Stimulated activated CD8-positive, alpha-beta memory T cell treated with anti-CD3 and anti-CD28 coated beads, Interleukin-12 subunit alpha, Interleukin-12 subunit beta, amount 100 ng/mL, for 1 hour (primary cell): ENCODE measurements at regions not wholly inside any gene's neighbourhood (a gene's known extent, or its start where the extent isn't known, plus 50 kb on each side); places are given as distances from the start of the nearest gene placed in this dataset.
"Not testable (repeated sequence)": the region's sequence is repeated elsewhere in the genome, so short reads cannot be mapped to it uniquely, and the experiment has no call there.

ENCODE experiments used
- DNase-seq: peaks from one replicate; pipeline ENCODE4 v3.0.0-alpha.2; 2020; ENCODE audit warnings: low read depth

DNA sequence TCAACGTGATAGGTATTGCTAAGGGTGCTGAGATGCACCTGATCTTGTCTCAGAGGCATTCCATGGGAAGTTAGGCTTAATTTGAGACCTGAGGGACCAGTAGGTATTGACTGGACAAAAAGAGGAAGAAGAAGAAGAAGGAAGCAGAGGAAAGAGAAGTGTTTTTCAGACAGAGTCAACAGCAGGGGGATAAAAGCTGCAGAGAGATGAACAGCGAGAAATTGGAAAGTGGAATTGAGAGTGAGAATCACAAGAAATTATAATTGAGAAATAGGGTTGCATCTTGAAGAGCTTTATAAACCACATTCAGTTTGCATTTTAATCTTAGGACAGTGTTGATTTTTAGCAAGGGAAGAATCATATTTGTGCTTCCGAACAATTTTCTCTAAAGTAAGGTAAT lies 254.0 kb downstream of the CD83 start:
- no peak for DNase-seq

DNA sequence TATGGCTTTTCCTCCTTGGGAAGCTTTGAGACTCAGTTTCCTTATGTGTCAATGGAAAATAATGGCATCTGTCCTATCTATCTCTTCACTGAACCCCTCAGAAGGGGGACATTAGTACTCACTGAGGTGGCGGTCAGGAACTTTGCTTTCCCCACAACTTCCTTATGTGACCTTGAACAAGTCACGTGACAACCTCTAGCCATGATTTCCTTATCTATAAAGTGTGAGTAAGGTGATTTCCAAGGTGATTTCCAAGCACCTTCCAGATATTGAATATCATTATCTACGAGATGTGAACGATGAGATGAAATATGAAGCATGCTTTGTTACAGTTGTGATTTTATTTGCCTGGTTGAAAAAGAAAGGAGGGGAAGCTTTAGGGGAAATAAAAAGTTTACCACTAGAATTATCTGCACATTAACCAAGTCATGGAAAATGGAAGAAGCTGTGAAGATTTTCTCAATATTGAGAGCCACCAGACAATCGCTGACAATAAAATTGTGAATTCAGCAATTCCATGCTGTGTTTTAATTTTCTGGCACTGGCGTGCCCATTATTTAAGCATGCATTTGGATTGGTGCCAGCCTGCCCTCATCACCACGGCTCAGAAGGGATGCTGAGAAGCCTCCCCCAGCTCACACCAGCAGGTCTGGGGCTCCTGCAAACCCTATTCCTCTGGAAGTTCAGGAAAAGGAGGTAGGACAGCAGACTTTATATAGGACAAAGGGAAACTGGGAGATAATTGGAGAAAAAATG lies 255.3 kb downstream of the CD83 start:
- no peak for DNase-seq

DNA sequence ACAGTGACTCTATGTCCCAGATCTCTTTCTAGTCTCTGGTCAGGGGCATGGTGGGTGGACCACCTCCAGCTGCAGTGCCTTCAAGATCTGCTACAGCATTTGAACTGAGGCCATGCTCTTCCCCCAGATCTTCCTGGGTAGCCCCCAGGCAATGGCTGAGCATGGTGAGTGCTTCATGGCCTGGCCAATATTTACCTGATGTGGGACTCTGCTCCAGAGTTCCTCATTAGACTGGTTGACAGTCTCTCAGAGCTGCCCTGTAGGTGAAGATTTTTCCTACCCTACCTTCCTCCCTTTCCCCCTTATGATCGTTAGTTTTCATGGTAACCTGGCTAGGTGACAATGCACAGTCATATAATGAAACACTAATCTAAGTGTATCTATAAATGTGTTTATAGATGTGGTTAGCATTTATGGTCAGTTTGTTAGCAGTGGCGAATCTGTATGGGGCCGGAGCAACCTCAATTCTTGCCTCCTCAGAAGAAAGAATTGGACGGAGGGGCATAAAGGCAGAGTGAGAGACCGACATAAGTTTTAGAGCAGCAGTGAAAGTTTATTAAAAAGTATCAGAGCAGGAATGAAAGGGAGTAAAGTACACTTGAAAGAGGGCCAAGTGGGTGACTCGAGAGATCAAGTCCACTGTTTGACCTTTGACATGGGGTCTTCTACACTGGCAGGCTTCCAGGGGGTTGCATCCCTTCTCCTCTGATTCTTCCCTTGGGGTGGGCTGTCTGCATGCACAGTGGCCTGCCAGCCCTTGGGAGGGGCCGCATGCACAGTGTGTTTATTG lies 256.3 kb downstream of the CD83 start:
- DNase-seq: no peak

DNA sequence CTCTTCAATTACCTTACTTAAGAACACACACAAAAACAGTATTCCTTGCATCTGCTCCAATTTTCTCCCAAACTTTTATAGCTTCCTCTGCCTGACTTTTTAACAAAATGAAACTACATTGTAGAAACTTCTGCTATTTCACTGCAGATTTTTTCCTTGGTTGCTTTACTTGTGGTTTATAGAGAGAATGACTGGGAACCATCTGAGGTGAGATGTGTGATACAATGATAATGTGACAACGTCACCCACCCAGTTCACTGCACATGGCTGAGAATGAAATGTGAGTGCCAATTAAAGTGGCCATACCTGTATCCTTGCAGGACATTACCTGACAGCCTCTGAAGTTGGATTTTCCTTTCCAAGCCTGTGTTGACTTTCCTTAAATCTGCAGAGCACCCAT lies 258.4 kb downstream of the CD83 start:
- DNase-seq: no peak

DNA sequence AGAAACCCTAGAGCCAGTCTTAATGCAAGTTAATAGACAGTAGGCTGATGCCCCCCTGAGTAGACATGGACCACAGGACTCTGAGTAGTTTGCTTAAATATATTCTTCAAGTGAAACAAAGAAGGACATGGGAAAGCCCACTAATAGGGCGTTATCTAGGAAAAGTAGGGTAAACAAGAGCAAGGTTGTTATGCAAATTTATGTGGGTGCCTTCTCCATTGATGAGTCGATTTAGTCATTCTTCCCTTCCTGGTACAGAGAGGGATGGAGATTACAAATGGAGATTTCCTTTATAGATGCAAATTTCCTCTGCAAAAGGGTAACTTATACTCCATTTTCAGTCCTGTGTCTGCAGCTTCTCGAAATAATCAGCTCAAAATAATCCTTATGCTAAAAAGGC lies 262.0 kb downstream of the CD83 start:
- DNase-seq: no peak

DNA sequence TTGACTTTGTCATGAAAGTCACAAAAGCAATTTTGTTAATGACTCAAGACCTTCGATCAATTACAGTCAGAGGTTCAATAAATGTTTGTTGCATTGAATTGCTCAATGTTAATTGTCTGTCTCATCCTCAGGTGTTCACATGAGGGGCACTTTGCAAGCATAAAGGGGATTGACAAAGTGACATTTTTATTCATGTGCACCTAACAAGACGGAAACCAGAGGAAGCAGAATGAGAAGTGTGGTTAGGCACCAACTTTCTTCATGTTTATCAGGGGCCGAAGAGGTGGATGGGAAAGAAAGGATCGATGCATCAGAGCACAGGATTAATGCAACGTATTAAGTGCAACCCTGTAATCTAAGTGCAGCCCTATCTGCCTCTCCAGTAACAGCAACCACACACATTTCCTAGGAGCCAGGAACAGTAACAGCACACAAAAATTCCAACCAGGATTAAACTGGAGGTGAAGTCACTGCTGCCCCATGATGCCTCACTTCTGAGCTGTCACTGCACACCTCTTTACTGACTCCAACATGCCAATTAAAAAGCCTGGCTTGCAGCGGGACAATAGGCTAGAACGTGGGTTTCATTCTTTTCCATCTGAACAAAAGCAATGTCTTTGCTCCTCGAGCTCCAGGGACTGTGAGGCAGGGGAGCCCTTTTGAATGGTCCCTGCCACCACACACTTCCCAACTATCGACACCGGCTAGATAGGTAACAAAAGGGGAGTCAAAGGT lies 262.7 kb downstream of the CD83 start:
- DNase-seq: no peak

DNA sequence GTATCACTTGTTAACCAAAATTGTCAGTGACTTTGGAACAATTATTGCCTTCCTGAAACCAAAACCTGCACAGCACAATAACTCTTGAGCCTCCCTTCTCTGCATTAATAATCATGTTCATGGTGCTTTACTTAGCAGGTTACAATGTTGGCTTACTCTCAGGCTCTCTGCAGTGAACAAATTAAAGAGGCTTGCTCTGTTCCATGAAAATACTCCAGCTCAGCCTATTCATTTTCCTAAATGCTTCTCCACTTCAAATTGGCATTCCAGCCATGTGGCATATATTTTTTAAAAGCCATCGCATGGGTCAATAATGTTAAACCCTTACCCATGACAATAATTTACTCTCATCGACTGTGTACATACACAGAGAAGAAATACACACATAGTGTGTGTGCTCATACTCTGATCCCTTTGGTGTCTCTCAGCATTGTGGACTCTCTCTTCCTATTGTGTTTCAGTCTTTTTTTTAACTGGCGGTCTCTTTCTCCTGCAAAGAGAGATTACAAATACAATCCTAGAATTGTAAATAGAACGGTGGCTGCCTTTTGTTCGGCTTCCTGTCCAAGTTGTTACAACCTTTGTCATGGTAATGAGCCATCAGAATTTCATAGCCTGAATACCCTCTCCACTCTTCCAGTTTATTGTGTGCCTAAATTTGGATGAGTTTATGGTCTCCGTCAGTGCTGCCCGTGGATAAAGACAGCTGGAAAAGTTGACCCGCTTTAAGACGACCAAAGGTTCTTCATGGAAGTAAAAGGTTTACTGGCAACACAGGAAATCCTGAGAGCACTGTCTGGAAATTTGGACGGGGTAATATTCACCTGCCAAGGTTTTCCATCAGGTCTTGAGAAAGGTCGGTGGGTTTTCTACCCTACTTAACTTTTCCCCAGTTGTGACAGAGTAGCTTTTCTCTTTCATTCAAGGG lies 263.6 kb downstream of the CD83 start:
- no peak for DNase-seq

DNA sequence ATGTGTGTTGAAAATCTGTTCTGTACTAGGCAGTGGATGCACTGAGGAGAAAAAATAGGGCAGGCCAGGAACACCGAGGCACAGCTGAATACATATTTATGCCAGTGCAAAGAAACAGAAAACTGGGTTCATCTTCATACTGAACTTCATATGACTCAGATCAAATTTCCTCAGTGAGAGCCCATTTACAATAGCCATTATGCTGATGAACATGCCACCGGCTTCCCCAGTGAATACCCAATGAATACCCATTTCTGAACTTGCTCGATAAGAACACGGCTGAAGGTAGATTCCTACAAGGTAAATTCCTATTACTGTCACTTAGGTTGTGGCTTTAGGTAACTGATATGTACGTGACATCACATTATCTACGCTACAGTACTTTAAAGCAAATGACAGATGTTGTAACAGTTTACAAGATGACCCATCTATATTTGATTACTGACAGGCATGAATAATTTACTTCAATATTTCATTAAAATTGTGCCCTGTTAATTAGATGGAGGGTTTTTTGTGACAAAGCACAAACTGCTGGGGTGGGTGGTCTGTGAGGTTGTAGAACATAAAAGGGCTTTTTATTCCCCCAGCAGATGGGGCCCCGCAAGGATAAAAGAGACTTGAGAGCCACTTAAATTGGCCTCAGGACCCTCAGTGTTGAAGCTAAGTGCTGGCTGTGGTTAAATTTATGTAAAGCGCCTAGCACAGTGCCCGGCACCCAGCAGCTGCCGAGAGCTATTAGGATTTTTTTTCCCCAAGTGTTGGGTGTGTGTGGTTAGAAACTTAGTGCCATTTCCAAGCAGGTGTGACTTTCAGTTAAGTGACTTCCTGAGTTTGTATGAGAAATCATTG lies 264.5 kb downstream of the CD83 start:
- no peak for DNase-seq

DNA sequence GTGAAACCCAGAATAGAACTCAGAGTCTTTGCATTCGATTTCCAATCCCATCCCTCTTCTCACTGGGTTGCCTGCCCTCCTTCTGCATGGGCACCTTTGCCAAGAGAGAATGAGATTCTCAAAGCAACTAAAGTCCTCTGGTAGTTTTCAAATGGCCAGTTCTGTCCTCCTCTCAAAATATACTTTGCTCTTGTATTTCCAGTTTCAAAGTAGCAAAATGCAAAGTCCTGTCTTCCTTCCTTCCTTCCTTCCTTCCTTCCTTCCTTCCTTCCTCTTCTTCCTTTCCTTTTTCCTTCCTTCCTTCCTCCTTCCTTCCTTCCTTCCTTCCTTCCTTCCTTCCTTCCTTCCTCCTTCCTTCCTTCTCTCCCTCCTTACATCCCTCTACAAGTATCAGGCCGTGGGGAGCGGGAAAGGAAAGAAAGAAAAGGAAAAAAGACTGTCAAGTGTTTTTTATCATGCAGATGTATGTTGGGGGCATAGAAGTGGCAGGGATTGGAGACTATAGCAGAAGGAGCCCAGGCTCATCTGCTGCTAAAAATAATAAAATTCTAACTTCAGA lies 265.2 kb downstream of the CD83 start:
- DNase-seq: no peak

DNA sequence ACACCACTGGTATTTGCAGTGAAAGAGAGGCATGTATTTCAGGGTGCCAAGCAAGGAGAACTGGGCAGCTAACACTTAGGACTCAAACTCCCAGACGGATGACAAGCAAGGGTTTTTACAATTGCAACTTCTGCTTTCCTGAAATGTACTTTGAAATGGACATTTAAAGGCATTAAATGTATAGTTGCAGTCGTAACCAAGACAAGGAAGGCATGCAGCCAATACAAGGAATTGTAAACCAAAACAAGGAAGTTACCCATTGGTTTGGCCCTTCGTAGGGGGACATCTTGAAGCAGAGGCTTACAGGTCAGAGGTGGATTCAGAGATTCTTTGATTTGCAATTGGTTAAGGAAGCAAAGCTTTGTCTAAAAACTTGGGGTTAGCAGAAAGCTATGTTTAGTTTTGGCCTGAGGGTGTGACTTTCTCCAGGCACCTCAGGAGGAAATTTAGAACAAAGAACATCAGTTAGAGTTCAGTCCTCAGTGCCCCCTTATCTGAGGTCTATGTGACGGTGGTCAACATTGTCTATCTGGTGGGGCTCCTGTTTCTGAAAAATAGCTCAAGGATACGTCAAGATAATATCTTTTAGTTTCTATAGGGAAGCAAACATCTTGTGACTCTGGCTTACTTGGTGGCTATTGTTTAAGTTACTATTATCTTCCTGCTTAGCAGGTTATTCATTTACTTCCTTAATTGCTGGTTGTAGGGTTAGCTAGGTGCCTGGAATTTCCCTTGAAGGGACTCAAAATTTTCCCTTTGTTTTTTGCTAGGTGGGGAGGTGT lies 266.0 kb downstream of the CD83 start:
- no peak for DNase-seq

DNA sequence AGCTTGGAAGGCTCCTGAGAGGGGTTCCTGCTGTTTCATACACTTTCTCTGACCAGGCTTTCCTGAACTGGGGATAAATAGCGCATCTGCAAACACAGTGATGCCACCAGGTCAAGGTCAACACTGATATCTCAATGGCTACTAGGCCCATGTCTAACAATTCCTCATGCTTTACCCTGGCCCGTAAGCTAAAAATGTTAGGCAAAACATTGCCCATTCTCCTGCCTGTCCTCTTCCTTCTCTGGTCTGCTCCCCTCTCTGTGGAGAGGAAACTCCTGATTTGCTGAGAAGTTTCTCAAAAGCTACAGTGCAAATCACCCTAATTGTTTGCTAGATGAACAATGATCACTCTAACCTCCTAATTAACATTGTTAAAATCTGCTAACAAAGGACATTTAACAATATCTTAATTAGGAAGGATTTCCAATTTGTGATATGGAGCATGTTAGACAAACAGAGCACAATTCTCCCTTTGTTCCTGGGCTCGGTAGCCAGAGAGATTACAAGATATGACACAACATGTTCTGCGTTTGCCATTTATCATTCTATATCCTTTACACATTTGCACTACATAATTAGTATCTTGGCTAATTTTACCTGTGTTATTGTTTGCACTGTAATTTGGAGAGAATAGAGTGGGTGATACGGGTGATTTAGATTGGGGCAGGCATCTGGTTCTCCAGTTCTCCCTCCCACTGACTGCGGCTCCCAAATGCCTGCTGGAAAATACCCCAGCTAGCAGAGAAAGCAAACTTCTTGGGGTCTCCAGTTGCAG lies 266.8 kb downstream of the CD83 start:
- no peak for DNase-seq

DNA sequence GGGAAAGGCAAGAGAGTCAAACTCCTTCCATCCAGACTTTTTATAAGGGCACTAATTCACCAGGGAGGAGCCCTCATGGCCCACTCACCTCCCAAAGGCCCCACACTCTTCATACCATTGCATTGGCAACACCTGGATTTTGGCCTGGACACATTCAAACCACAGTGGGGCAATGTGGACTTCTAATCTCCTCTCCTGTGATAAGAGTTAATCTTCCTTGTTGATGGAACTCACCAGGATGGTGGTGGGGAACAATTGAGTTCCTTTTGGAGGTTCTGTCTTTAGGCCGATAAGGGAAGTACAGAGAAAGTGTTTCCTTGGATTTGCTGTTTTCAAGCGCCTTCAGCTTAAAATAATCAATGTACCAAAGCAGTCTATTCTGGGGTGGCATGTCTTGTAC lies 268.7 kb downstream of the CD83 start:
- DNase-seq: no peak

DNA sequence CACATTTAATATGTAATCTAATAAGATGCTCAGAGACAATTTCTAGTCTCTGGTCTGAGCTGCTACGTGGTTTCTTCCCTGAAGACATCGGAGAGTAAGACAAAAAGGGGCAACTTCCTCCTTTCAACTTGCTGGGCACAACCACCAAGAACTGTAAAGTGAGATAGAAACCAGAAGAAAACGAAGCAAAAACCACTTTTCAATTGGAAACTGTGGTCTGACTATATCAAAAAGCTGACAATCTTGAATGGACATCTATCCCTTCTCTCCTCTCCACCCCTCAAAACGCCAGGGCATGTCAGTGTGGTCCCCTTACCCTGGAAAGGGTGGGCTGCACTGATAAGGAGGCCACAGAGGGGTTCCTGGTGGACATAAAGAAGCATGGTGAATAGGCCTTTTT lies 269.1 kb downstream of the CD83 start:
- no peak for DNase-seq

DNA sequence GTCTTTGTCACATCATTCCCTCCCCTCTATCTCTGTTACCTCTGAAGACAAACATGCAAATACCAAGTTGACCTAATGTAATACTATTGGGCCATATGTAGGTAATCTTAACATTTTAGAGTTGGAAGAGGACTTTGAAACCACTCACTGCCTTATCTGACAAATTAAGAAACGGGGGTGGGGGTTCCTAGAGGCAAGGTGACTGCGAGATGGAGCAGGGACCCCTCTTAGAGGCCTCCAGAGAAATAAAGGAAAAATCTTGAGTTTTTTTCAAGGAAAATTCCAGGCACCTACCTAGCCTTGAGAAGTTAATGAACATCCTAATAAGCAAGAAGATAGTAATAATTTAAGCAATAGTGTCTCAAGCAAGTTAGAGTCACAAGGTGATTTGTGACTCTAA lies 270.8 kb downstream of the CD83 start:
- no peak for DNase-seq

DNA sequence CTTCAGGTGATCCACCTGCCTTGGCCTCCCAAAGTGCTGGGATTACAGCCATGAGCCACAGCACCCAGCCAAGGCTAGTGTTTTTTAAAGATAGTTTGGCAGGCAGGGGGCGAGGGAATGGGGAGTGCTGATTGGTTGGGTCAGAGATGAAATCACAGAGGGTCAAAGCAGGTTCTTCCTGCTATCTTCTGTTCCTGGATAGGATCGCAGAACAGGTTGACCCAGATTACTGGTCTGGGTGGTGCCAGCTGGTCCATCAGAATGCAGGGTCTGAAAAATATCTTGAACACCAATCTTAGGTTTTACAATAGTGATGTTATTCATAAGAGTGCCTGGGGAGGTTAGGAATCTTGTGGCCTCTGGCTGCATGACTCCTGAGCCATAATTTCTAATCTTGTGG lies 272.2 kb downstream of the CD83 start:
- DNase-seq: not testable (repeated sequence)

DNA sequence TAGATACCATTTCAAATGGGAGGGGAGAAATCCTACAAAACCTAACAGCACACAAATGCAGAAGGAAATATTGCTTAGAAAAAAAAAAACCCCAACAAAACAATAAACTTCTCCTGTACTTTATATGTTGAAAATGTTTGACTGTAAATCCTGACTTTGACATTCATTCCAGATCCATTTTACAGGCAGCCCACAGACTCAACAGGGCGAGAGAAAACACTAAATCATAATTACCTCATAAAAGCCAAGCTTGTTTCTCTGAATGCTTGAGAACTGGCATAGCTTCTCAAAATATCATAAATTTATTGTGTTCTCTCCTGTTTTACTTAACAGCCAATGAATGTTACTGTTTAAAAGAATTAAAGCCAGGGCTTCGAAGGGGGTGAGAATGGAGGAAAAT lies 273.2 kb downstream of the CD83 start:
- DNase-seq: no peak

DNA sequence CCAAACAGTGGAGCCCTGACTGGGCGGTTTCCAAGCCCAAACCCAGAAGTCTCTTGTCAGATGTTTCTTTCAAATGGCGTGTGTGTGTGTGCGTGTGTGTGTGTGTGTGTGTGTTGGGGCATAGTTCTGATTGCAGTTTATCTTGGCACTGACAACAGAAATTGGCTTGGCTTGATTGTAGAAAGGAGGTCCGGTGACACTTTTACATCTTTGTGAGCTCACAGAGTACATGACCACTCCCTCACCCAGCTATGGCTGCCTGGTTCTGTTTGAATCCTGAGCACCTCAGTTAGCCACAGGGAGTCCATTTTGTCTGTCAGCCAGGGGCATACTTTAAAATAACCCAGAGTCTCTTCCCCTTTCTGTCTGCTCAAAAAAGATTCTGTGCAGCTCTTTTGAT lies 276.3 kb downstream of the CD83 start:
- no peak for DNase-seq

DNA sequence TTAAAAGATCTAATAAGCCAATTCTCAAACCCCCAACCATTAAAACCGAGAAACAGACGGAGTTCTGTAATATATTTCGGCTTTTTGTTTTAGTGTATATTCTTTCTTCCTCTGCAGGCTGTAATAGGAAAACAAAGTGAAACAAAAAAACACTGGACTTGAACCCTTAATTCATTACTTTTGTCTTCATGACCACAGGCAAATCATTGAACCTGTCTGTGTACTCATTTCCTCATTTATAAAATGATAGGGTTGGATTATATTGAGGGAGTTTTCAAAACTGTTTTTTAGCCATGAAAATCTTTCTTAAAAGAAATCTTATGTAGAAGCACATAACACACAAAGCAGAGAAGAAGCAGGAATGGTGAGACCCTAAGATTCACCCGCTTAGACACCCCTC lies 278.8 kb downstream of the CD83 start:
- no peak for DNase-seq
